Stimulated activated effector memory CD8-positive, alpha-beta T cell treated with anti-CD3 and anti-CD28 coated beads, Interleukin-12 subunit alpha, Interleukin-12 subunit beta, amount 100 ng/mL, for 72 hours (primary cell): ENCODE measurements at regions not wholly inside any gene's neighbourhood (a gene's known extent, or its start where the extent isn't known, plus 50 kb on each side); places are given as distances from the start of the nearest gene placed in this dataset.

Source experiments
- ATAC-seq: fragments of 150-1000 bp; cut with Tn5 transposase; 2 replicates; pipeline ENCODE4 v1.10.0; 2021
- DNase-seq, 2 donors: peaks; one replicate each; pipeline ENCODE4 v3.0.0; 2021 to 2022; ENCODE audit warnings: low spot score in 2 of 2
- H3K27ac Mint-ChIP-seq: one replicate; pipeline ENCODE4 v1.8.0; 2022; ENCODE audit warnings: mild to moderate bottlenecking, mixed read lengths
- H3K36me3 Mint-ChIP-seq: one replicate; pipeline ENCODE4 v1.8.0; 2022; ENCODE audit warnings: mild to moderate bottlenecking, mixed read lengths
- H3K4me1 Mint-ChIP-seq: one replicate; pipeline ENCODE4 v1.8.0; 2022; ENCODE audit warnings: mixed read lengths
- H3K4me3 Mint-ChIP-seq: one replicate; pipeline ENCODE4 v1.8.0; 2022; ENCODE audit warnings: mild to moderate bottlenecking, mixed read lengths
- H3K9me3 Mint-ChIP-seq: one replicate; pipeline ENCODE4 v1.8.0; 2022; ENCODE audit warnings: mixed read lengths

- peak overlapping the region; percentile 55 for H3K27ac Mint-ChIP-seq
- H3K4me1 Mint-ChIP-seq, result peaks cover 33% of the 10 kb centered on the region
- H3K9me3 Mint-ChIP-seq, result peaks cover 4% of the 10 kb centered on the region
- no peak for DNase-seq
- no peaks in the 10 kb centered on the region for H3K36me3 Mint-ChIP-seq
- peak; percentile 96 for ATAC-seq
- H3K4me3 Mint-ChIP-seq, result peak overlapping the region; percentile 37
Observed at GRCh38 chr2:7984693-7985353, 697.0 kb upstream of the ID2 start.

GRCh38 chr2:7986431-7986830 lies 695.4 kb upstream of the ID2 start:
- DNase-seq, result no peak
- H3K4me3 Mint-ChIP-seq, result no peak overlapping the region
- H3K4me1 Mint-ChIP-seq, result peaks cover 33% of the 10 kb centered on the region
- no peak for ATAC-seq
- H3K36me3 Mint-ChIP-seq, result no peaks in the 10 kb centered on the region
- peaks cover 4% of the 10 kb centered on the region for H3K9me3 Mint-ChIP-seq
- no peak overlapping the region for H3K27ac Mint-ChIP-seq

GRCh38 chr2:7987992-7988391 lies 693.9 kb upstream of the ID2 start:
- Mint-ChIP-seq H3K27ac (peak overlapping the region; percentile 24), H3K36me3 (no peaks in the 10 kb centered on the region), H3K4me3 (no peak overlapping the region), H3K9me3 (peaks cover 4% of the 10 kb centered on the region), H3K4me1 (peaks cover 33% of the 10 kb centered on the region)
- ATAC-seq, result no peak
- no peak for DNase-seq

GRCh38 chr2:7988440-7988839 lies 693.4 kb upstream of the ID2 start:
- peaks cover 4% of the 10 kb centered on the region for H3K9me3 Mint-ChIP-seq
- H3K27ac Mint-ChIP-seq, result no peak overlapping the region
- DNase-seq, result no peak
- peaks cover 30% of the 10 kb centered on the region for H3K4me1 Mint-ChIP-seq
- no peak overlapping the region for H3K4me3 Mint-ChIP-seq
- no peak for ATAC-seq
- H3K36me3 Mint-ChIP-seq, result no peaks in the 10 kb centered on the region

- DNase-seq (no peak), ATAC-seq (no peak)
- Mint-ChIP-seq H3K4me1 (peaks cover 18% of the 10 kb centered on the region), H3K36me3 (no peaks in the 10 kb centered on the region), H3K9me3 (no peaks in the 10 kb centered on the region), H3K27ac (no peak overlapping the region), H3K4me3 (no peak overlapping the region)
Observed at GRCh38 chr2:7989823-7990222, 692.0 kb upstream of the ID2 start.

- H3K4me1 Mint-ChIP-seq, result peaks cover 21% of the 10 kb centered on the region
- no peak for ATAC-seq
Observed at GRCh38 chr2:7992612-7993602, 688.9 kb upstream of the ID2 start.

GRCh38 chr2:7994397-7994951 lies 687.4 kb upstream of the ID2 start:
- peaks cover 21% of the 10 kb centered on the region for H3K4me1 Mint-ChIP-seq
- H3K9me3 Mint-ChIP-seq, result no peaks in the 10 kb centered on the region
- no peak for DNase-seq
- no peaks in the 10 kb centered on the region for H3K36me3 Mint-ChIP-seq
- H3K4me3 Mint-ChIP-seq, result no peak overlapping the region
- no peak overlapping the region for H3K27ac Mint-ChIP-seq
- ATAC-seq, result no peak

More at GRCh38 chr2:7992612-7993602, 688.9 kb upstream of the ID2 start:
- Mint-ChIP-seq H3K36me3 (no peaks in the 10 kb centered on the region), H3K27ac (no peak overlapping the region), H3K4me3 (no peak overlapping the region), H3K9me3 (no peaks in the 10 kb centered on the region)
- no peak for DNase-seq

- no peaks in the 10 kb centered on the region for H3K36me3 Mint-ChIP-seq
- DNase-seq, result peak in 1 of 2 donors; percentile 4
- no peak overlapping the region for H3K27ac Mint-ChIP-seq
- no peak for ATAC-seq
- H3K4me1 Mint-ChIP-seq, result peaks cover 26% of the 10 kb centered on the region
- H3K9me3 Mint-ChIP-seq, result no peaks in the 10 kb centered on the region
- no peak overlapping the region for H3K4me3 Mint-ChIP-seq
Observed at GRCh38 chr2:7997279-7997678, 684.6 kb upstream of the ID2 start.

GRCh38 chr2:7999683-8000476 lies 682.0 kb upstream of the ID2 start:
- H3K4me1 Mint-ChIP-seq, result peaks cover 26% of the 10 kb centered on the region
- DNase-seq (peak in 1 of 2 donors; percentile 41), ATAC-seq (no peak)
- no peak overlapping the region for H3K27ac Mint-ChIP-seq
- no peaks in the 10 kb centered on the region for H3K9me3 Mint-ChIP-seq
- no peak overlapping the region for H3K4me3 Mint-ChIP-seq
- H3K36me3 Mint-ChIP-seq, result no peaks in the 10 kb centered on the region

GRCh38 chr2:8000870-8001269 lies 681.0 kb upstream of the ID2 start:
- ATAC-seq (no peak), DNase-seq (no peak)
- H3K4me1 Mint-ChIP-seq, result peaks cover 18% of the 10 kb centered on the region
- no peaks in the 10 kb centered on the region for H3K36me3 Mint-ChIP-seq
- H3K4me3 Mint-ChIP-seq, result no peak overlapping the region
- no peak overlapping the region for H3K27ac Mint-ChIP-seq
- H3K9me3 Mint-ChIP-seq, result no peaks in the 10 kb centered on the region

- Mint-ChIP-seq H3K27ac (no peak overlapping the region), H3K4me1 (peaks cover 10% of the 10 kb centered on the region), H3K36me3 (no peaks in the 10 kb centered on the region), H3K9me3 (no peaks in the 10 kb centered on the region), H3K4me3 (no peak overlapping the region)
- DNase-seq (no peak), ATAC-seq (no peak)
Observed at GRCh38 chr2:8002765-8003393, 679.0 kb upstream of the ID2 start.

GRCh38 chr2:8003462-8004075 lies 678.3 kb upstream of the ID2 start:
- Mint-ChIP-seq H3K36me3 (no peaks in the 10 kb centered on the region), H3K9me3 (no peaks in the 10 kb centered on the region), H3K4me3 (no peak overlapping the region), H3K27ac (no peak overlapping the region), H3K4me1 (peaks cover 10% of the 10 kb centered on the region)
- ATAC-seq (no peak), DNase-seq (no peak)

- Mint-ChIP-seq H3K9me3 (no peaks in the 10 kb centered on the region), H3K4me1 (peaks cover 16% of the 10 kb centered on the region), H3K4me3 (no peak overlapping the region), H3K27ac (no peak overlapping the region), H3K36me3 (no peaks in the 10 kb centered on the region)
- ATAC-seq, result peak; percentile 61
- DNase-seq, result no peak
Observed at GRCh38 chr2:8004250-8004681, 677.6 kb upstream of the ID2 start.

- ATAC-seq (no peak), DNase-seq (no peak)
- Mint-ChIP-seq H3K27ac (no peak overlapping the region), H3K36me3 (no peaks in the 10 kb centered on the region), H3K4me3 (no peak overlapping the region), H3K9me3 (no peaks in the 10 kb centered on the region), H3K4me1 (peaks cover 12% of the 10 kb centered on the region)
Observed at GRCh38 chr2:8006181-8006580, 675.7 kb upstream of the ID2 start.
